Lung (tissue), 11 donors: ENCODE measurements at regions not wholly inside any gene's neighbourhood (a gene's known extent, or its start where the extent isn't known, plus 50 kb on each side); places are given as distances from the start of the nearest gene placed in this dataset.

Experiments used
- ATAC-seq: fragments of 200-7000 bp; cut with Tn5 transposase; one replicate; pipeline ENCODE4 v1.9.1; 2020; ENCODE audit warnings: moderate number of reproducible peaks; ENCODE audit not compliant: insufficient read depth, low FRiP score
- DNase-seq, 3 donors: peaks; one replicate each; pipeline ENCODE4 v3.0.0-alpha.2; 2013 to 2017
- H3K27ac ChIP-seq, 2 donors: one replicate each; pipeline ENCODE4 v1.5.1; 2013; ENCODE audit warnings: mild to moderate bottlenecking in 2 of 2, moderate library complexity in 2 of 2, control low read depth in 1 of 2, inconsistent platforms in 1 of 2, low read depth in 1 of 2, low read length in 1 of 2
- H3K27me3 ChIP-seq, 3 donors: one replicate each; pipeline ENCODE4 v1.5.1; 2013; ENCODE audit warnings: low read length in 2 of 3; ENCODE audit not compliant: control insufficient read depth in 3 of 3, insufficient read depth in 3 of 3
- H3K36me3 ChIP-seq, 4 donors: one replicate each; pipeline ENCODE4 v1.5.1; 2013; ENCODE audit warnings: low read length in 4 of 4, mild to moderate bottlenecking in 1 of 4, moderate library complexity in 1 of 4; ENCODE audit not compliant: control insufficient read depth in 4 of 4, insufficient read depth in 4 of 4
- H3K4me1 ChIP-seq, 5 donors: one replicate each; pipeline ENCODE4 v1.5.1; 2013; ENCODE audit warnings: low read length in 5 of 5, mild to moderate bottlenecking in 2 of 5, moderate library complexity in 1 of 5; ENCODE audit not compliant: control insufficient read depth in 5 of 5, insufficient read depth in 5 of 5
- H3K4me3 ChIP-seq: one replicate; pipeline ENCODE4 v1.5.1; 2013; ENCODE audit warnings: mild to moderate bottlenecking, control low read depth, moderate library complexity
- H3K9ac ChIP-seq, 2 donors: one replicate each; pipeline ENCODE4 v1.5.1; 2013; ENCODE audit warnings: low read length in 2 of 2, control low read depth in 1 of 2; ENCODE audit not compliant: insufficient read depth in 1 of 2
- H3K9me3 ChIP-seq, 4 donors: one replicate each; pipeline ENCODE4 v1.5.1; 2013; ENCODE audit warnings: low read length in 3 of 4, mild to moderate bottlenecking in 1 of 4, moderate library complexity in 1 of 4; ENCODE audit not compliant: control insufficient read depth in 4 of 4, insufficient read depth in 3 of 4
- CTCF ChIP-seq: IDR thresholded peaks from 2 replicates; pipeline ENCODE4 v1.5.1; 2012; ENCODE audit warnings: mild to moderate bottlenecking; ENCODE audit errors: control extremely low read depth, extremely low read depth
- WGBS, 2 donors: extraction: QIAGEN DNeasy Blood & Tissue Kit; methylation state at CpG; one replicate each; pipeline ENCODE4 v1.1.7; 2013; 5-methylcytosine and 5-hydroxymethylcytosine counted together
- donor health status: control.
- donor health status: control.
- donor health status: Bipolar disorder and iron deficiency.
- donor health status: healthy.
- donor health status: DM: yes; HTN: yes; CAD: no.

- no peak for ATAC-seq
- H3K9me3 ChIP-seq: peaks cover 0 to 10% (median 2%) of the 10 kb centered on the region in 4 donors
- H3K27ac ChIP-seq: no peak overlapping the region
- H3K27me3 ChIP-seq: no peaks in the 10 kb centered on the region
- no peak overlapping the region for H3K9ac ChIP-seq
- no peaks in the 10 kb centered on the region for H3K4me1 ChIP-seq
- no peak for DNase-seq
- no peak overlapping the region for H3K4me3 ChIP-seq
- no peaks in the 10 kb centered on the region for H3K36me3 ChIP-seq
- 87 to 92% methylated on average over 2 of the region's 2 CpGs for WGBS, 2 donors
- no peak for TF ChIP-seq CTCF
Measured at GRCh38 chr9:31823365-31823764, 561.1 kb upstream of the ACO1 start.

GRCh38 chr9:31824860-31825259 is 559.6 kb upstream of the ACO1 start:
- peak in 1 of 3 donors; percentile 1 for DNase-seq
- Histone ChIP-seq H3K9ac (no peak overlapping the region), H3K9me3 (peaks cover 0 to 10% (median 2%) of the 10 kb centered on the region in 4 donors), H3K27me3 (no peaks in the 10 kb centered on the region), H3K4me1 (no peaks in the 10 kb centered on the region), H3K4me3 (no peak overlapping the region), H3K36me3 (no peaks in the 10 kb centered on the region), H3K27ac (no peak overlapping the region)
- no peak for TF ChIP-seq CTCF
- ATAC-seq: no peak
- 54 to 77% methylated on average over 2 of the region's 2 CpGs for WGBS, 2 donors

- Histone ChIP-seq H3K4me1 (no peaks in the 10 kb centered on the region), H3K4me3 (no peak overlapping the region), H3K36me3 (no peaks in the 10 kb centered on the region), H3K9ac (no peak overlapping the region), H3K9me3 (no peaks in the 10 kb centered on the region), H3K27me3 (no peaks in the 10 kb centered on the region), H3K27ac (no peak overlapping the region)
- no peak for TF ChIP-seq CTCF
- DNase-seq: no peak
- ATAC-seq: no peak
- 82 to 83% methylated on average over 3 of the region's 3 CpGs for WGBS, 2 donors
Measured at GRCh38 chr9:31837211-31837610, 547.2 kb upstream of the ACO1 start.

GRCh38 chr9:31839273-31839672 is 545.2 kb upstream of the ACO1 start:
- Histone ChIP-seq H3K27ac (no peak overlapping the region), H3K9me3 (no peaks in the 10 kb centered on the region), H3K4me1 (no peaks in the 10 kb centered on the region), H3K4me3 (no peak overlapping the region), H3K9ac (no peak overlapping the region), H3K36me3 (no peaks in the 10 kb centered on the region), H3K27me3 (no peaks in the 10 kb centered on the region)
- no peak for TF ChIP-seq CTCF
- peak in 1 of 3 donors; percentile 17 for DNase-seq
- no peak for ATAC-seq
- WGBS, 2 donors: 64 to 88% methylated on average over 1 of the region's 1 CpG
